Right renal pelvis (tissue), 4 donors: ENCODE measurements at regions not wholly inside any gene's neighbourhood (a gene's known extent, or its start where the extent isn't known, plus 50 kb on each side); places are given as distances from the start of the nearest gene placed in this dataset.

Source experiments
- DNase-seq, 4 donors: peaks; one replicate each; pipeline ENCODE4 v3.0.0-alpha.2; 2013; ENCODE audit warnings: low read depth in 4 of 4, low spot score in 3 of 4, missing footprints in 1 of 4

DNA sequence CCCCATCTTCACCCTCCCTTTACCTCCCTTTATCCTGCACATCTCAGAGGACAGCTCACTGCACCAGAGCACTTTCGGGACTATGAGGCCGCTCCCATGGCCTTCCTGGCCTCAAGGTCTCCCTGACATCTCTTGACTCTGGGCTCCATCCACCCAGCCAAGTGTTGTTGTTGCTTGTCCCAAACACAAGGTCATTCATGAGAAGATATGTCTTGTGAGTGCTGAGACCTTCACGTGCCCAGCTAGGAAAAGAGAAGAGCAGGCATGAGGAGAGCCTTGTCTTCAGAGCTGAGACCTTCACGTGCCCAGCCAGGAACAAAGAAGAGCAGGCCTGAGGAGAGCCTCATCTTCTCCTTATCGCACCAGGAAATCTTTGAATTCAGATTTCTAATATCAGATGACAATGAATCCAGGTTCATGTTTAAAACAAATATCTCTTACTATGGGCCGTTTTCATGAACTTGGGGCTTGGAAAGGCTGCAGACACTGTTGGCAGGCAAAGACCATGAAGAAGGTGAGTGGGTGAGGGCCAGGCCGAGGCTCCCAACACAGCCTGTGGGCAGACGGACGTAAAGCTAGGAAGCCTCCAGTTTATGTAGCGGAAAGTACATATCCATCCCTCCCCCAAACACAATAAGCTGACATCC lies 256.1 kb downstream of the NDUFA10 start:
- no peak for DNase-seq

DNA sequence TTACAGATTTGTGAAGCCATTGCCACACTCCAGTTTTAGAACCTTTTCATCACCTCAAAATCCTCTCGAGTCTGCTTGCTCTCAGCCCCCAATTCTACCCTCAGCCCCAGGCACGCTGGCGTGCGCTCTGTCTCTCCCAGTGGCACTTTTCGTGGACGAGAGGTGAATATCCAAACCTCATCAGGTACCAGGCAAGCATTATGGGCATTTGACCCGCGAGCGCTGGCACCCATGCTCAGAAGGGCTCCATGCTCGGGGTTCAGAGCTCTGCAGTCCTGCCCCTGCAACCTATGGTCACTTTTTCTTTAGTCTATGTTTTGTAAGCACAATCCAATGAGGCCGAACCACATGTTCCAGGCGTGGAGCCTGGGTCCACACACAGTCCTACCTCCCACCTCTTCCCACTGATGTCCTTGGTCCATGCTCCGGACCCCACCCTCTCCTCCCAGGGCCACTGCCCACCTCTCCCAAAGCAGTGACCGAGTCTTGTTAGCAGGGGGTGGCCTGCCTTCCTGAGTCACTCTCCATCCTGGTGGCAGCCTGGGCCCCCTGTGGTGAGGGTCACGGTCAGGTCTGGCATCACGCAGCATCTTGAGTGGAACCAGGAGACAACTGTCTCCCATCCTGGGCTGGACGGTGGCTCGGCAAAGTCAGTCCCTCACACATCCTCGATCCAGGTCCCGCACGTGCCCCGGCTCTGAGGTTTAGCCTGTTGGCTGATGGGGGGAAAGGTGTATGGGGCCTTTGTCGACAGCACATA lies 256.9 kb downstream of the NDUFA10 start:
- no peak for DNase-seq

DNA sequence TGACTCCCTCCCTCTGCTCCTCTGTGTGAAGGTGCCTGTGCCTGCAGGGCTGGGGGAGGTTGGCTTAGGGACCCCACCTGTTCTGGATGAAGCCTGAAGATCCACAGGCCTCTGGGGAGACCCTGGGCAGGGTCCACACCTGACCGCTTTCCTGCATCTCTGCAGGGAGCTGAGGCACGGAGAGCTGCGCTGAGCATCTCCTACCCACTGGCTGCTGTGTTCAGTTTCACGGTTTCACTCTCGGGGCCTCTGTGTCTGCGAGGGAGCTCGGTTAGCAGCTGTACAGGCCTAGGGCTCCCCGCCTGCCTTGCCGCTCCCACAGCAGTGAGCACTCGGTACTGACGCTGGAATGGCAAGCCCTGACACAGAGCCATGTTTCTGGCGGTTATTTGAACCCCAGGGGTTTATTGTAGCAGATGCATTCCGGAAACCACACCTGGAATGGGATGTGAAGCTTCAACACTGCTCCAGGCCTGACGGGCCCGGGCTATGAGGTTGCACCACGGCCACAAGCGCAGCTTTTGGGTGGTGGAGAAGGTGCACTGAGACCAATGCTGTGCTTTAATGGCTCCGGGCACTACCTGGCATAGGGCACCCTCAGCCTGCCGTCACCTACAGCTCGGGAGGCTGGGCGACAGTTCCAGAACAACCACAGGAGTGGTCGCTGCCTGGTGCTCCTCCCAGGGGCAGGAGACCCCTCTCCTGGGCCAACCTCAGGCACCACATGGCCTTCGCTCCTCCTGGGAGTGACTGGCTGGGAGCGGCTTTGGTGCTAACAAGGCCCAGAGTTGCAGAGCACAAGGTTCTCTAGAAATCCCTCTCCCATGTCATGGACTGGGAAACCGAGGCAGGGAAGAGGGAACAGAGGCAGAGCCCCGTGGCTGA lies 257.9 kb downstream of the NDUFA10 start:
- DNase-seq, result no peak

DNA sequence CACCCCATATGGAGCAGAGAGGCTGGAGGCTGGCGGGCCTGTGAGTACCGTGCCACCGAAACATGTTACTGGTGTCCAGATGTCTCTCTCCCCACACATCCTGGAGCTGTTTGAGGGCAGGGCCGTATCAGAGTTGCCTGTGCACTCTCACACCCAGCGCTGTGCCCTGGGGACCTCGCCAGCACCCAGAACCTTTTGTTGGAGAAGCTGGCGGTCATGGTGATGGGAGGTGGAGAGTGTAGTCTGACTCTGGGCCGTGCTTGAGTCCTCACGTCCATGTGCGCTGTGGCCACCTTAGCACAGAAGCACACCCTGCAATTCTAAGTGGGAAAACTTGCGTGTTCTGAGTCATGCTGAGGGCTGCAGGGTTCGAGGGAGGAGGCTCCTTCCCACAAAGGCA lies 259.2 kb downstream of the NDUFA10 start:
- DNase-seq, result no peak

DNA sequence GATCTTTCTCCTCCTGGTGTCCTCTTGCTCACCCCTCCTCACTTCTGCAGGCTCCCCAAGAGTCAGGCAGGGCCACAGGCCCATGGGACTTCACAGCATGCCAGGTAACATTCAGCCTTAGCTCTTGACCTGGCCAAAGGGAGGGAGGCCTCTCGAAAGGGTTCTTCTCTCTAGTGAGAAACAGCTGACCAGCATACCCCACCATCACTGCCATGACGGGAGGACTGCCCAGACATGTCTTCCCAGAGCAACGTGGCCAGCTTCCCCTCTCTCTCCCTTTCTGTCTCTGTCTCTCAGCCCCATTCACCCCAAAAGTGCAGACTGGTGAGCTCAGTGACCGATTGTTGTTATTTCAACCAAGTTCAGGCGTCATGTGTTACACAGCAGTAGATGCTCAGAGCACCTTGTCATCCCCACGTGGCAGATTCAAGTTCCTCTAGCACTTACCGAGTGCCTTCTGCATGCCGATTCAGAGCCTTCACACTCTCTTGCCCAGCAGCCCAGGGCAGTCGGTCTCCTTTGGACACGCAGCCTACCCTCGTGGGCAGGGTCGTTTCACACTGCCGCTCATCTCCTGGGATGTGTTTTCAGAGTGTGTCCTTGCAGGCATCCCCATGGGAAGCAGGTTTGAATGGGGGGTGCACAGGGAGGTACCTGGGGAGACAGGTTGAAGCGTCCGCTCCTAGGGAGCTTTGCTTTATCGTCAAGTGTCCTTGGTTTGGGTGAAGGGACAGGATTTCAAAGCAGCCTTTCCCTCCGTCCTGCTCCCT lies 259.9 kb downstream of the NDUFA10 start:
- DNase-seq, result no peak

DNA sequence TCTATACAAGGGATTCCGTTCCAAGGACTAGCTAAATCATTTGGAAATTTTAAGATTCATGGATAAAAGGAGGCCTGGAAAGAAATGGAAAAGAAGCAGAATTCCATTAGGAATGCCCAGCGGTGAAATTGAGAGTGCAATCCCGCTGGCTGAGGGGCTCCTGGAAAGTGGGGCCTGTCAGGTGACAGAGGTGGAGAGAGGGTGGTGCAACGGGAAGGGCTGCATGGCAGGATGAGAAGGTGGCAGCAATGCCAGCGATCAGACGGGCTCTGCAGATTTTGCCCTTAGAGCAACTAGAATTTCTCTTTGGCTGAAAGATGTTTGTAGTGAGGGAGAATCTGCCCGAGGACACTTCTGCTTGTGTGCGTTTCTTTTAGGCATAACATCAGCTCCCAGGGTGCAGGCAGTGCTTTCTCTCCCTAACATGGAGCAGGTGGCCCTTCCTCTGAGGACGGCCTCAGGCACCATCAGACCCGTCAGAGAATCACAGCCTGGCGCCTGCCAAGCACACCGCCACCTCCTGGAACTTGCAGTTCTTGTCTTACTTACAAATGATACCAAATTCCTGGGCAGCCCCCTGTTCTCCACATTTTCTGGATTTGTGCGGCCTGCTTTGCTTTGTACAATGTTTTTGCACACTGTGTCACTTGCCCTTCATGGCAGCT lies 261.6 kb downstream of the NDUFA10 start:
- DNase-seq, result no peak

DNA sequence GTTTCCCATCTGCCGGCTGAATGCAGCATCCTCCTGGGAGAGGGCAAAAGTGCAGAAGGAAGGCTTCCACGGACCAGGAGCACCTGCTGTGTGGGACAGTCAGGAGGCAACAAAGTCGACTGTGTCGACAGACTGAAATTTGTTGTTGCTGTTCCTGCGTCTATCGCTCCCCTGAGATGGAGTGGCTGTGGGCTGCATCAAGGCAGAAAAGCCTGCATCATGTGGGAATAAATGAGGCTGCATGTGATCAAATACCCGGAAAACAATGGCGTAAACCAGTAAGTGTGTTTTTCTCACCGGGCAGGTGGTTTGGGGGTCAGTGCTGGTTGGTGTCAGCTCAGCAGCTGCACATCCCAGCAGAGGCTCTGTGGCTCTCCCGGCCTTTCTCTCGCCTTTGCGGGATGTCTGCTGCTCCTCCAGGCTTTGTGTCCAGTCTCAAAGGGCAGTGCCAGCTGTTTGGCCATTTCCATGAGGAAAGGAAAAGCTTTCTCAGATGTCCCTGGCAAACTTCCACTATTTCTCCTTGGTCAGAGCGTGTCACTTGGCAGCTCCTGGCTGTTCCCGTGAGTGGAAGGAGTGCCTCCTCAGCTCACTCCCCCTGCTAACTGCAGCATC lies 262.4 kb downstream of the NDUFA10 start:
- DNase-seq, result no peak

DNA sequence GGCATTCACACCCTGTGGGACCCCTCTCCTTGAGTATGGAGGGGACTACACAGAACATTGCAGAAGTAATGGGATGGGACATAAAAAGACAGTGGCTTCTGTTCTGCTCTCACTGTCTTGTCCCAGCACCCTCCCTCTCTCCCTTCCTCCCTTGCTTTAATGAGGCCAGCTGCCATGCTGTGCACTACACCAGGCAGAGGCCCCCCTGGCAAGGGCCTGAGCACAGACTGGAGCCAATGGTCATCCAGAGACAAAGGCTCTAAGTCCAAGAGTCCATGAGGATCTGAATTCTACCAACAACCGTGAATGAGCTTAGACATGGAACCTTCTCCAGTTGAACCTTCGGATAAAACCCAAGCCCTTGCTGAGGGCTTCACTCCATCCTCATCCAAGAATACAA lies 263.0 kb downstream of the NDUFA10 start:
- DNase-seq, result no peak

DNA sequence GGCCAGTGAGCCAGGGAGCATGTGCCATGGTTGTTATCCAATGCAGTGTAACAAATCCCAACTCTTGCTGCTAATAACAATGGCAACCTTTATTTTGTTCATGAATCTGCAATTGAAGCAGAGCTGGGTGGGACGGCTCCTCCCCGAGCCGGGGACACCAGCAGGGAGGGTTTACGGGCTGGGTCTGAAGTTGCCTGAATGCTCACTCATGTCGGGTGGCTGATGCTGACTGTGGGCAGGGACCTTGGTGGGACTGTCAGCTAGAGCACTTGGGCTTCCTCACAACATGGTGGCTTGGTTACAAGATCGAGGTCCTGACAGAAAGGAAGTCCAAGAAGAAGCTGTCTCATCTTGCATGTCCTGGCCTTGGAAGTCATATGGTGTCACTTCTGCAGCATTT lies 264.5 kb downstream of the NDUFA10 start:
- no peak for DNase-seq

DNA sequence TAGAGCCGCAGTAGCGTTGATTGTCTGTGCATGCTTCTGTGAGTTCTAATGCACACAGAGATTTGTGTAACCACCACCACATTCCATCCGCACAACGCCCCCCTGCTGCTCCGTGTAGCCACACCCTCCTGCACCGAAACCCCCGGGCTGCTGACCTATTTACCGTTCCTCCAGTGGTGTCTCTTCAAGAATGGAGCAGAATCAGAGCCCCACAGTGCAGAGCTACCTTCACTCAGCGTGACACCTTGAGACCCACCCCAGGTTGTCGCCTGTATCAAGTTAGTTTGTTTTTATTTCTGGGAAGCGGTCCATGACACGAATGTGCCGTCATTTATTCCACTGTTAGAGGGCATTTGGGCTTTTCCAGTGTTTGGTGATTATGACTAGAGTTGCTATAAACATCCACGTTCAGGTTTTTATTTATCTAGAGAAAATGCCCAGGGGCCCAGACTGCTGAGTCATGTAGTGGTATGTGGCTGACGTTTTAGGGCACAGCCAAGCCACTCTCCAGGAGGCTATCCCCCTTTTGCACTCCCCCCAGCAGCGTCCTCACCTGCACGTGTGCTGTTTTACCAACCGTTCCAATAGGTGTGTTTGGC lies 266.8 kb downstream of the NDUFA10 start:
- no peak for DNase-seq

DNA sequence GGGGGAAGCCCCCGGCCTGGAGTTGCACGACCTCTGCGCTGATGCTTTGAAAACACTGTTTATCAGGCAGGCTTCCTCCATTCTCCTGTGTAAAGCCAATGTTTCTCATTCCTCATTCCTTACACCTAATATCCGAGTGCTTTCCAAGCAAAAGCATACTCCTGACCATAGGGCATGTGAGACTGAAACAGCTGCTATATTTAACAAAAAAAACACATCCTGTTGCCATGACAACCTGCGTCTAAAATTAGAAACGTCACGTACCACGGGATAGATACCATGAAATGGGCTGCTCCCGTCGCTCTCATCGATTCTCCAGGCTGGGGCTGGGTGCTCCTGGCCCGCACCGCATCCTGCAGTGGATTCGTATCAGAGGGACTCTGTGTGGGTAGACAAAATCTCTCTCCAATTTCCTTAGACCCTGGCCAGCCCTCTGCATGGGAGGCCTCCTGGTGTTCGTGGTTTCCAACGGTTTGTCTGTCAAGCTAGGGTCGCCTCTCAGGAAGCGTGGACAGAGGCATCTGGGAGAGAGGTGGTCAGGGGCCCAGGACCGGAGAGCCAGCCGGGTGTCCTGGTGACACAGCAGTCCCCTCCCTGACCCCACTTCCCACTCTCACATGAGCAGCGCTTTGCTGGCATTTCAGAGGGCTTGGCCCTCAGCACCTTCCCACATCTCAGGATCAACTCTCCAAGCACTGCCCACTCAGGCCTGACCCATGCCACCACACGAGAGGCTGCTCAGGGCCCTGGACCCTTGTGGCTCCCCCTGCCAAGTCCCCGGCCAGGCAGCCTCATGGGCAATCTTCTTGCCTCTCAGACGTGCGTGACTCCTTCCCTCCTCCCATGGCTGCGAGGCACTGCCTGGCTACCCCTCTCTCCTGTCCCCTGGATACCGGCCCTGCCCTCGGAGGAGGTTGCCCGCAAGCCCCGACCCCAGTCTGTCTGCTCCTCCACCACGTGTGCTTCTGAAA lies 268.1 kb downstream of the NDUFA10 start:
- DNase-seq, result no peak

DNA sequence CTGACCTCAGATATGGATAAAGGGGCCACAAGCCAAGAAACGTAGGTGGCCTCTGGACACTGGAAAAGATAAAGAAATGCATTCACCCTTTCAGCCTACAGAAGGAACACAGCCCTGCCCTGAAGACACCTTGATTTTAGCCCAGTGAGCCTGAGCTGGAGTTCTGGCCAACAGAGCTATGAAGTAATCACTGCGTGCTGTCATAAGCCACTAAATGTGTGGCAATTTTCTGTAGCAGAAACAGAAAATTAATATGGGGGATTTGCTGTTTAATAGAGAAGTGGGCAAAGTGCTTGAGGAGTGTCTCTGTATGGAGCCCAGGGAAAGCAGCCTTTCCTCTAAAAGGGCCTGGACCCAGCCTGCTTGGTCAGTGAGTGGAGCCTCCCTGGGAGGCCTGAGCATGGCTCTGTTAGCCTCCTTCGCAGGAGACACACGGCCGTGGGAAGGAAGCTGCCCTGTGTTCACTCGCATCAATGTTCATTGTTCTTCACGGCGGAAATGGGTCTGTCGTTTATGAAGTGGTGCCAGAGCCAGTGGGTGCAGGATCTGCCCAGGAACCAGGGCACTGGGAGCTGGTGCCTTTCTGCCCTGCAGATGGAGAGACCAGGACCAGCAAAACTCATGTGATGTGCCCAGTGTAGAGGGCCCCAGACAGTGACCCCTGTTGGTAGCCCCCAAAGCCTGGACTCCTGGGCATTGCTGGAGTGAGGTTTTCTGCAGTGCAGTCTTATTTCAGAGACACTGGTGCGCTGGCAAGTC lies 268.9 kb downstream of the NDUFA10 start:
- no peak for DNase-seq

DNA sequence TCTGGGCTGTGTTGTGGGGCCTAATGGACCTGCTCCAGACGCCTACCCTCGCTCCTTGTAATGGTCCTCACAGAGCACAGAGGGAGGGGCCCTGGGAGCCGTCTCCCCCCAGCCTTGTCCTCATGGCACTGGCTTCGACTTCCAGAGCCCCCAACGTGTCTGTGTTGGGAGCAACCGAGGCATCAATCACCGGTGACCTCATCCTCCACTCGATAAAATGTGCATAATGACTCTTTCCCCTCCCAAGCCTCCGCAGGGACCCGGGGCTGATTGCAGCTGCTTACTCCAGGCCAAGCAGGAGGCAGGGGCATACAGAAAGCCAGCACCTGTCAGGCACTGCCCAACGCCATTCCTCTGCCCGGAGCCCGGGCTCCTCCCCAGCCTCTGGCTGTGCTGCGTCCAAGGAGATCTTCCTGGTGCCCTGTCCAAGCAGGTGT lies 271.7 kb downstream of the NDUFA10 start:
- DNase-seq, result no peak

DNA sequence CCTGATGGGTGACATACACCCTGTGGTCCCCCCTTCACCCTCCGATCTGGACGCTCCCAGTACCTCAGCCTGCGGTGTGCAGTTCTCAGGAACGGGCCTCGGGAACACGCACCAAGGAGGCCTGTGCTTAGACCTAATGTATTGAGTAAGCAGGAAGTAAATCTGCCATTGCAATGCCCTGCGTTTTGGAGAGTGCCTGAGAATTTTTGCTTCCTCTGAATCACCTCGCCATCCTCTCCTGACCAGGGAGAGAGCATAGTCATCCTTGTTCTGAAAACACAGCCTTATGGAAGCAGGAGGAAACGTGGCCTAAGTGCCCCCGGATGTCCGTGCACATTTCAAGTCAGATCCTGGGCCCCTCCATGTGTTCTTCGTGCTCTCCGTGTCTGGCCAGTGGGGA lies 272.2 kb downstream of the NDUFA10 start:
- DNase-seq, result no peak

DNA sequence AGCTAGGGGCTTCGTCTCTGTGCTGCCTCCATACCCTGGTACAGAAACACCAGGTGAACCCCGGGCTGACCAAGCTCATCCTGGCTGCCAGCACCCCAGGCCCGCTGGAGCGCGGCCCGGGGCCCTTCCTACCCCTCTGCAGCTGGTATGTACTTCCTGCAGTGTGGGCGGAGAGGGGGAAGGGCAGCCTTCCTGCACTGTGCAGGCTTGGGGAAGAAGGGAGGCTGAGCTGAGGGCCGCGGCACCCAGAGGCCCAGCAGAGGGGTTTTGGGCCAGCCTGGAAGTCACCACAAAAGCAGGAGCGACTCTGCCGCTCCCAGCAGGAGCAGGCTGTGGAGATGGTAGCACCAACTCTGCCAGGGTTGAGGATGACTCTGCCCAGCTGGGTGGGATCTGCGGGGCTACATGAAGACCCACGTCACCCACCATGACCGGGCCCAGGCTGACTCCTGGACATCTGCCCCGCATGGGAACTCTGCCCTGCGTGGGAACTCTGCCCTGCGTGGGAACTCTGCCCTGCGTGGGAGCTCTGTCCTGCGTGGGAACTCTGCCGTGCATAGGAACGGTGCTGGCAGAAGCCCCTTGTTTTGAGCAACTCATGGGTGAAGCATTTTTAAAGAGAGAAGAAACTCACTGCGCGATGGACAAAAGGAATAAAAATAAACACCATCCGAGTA lies 273.3 kb downstream of the NDUFA10 start:
- DNase-seq, result no peak

DNA sequence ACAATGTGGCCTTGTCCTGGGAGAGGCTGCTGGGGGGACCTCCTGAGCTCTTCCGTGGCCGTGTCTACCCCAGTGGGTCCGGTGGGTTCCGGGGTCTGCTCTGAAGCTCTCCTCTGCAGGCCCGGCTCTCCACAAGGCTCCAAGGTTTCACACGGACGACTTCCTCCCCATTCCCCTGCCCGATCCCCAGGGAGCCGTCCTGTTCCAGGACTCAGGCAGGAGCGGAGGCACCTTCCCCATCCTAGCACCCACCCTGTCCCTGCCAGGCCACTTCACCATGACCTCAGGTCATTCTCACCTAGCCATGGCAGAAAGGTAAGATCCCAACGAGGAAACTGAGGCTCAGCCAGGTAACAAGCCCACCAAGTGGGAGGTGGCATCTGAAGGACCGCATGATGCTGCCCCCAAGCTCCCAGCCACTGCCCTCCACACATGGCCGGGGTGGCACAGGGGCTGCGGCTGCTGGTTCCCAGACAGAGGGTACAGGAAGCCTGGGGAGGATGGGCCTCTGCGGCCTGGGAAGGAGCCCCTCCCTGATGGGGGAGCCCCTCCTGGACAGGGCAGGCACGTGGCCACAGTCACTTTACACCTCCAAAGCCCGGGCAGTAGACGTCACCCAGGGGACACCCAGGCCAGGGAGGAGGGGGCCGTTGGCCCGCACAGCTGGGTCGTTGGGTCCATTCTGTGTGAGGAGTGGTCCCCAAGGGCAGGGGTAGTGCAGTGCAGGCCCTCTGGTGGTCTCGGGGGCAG lies 274.0 kb downstream of the NDUFA10 start:
- DNase-seq, result no peak
